ENCODE measurements at regions not wholly inside any gene's neighbourhood (a gene's known extent, or its start where the extent isn't known, plus 50 kb on each side); places are given as distances from the start of the nearest gene placed in this dataset.

- no peak for TF ChIP-seq CTCF (conservative IDR thresholded peaks at IDR 0.05; ENCODE audit: low read length)
- TF ChIP-seq EZH2phosphoT487 (IDR thresholded peaks at IDR 0.05; ENCODE audit: borderline replicate concordance) = no peak
Measured at GRCh38 chr20:39277185-39277584, 315.0 kb downstream of the DHX35 start.
